ENCODE measurements at regions not wholly inside any gene's neighbourhood (a gene's known extent, or its start where the extent isn't known, plus 50 kb on each side); places are given as distances from the start of the nearest gene placed in this dataset.

- H3K4me3 ChIP-seq (ENCODE audit: low read depth, low read length): no peak overlapping the region
- no peak for TF ChIP-seq CTCF (IDR thresholded peaks at IDR 0.05; ENCODE audit: low read depth, low read length, missing control alignments)
- in situ Hi-C loops (cut with HindIII; ENCODE audit: low sequenced_read_pairs): no loop called here
- no peak for DNase-seq (ENCODE audit: low read depth)
Observed at GRCh38 chr5:67372887-67373286, 176.3 kb upstream of the CD180 start.

- in situ Hi-C loops (cut with HindIII; ENCODE audit: low sequenced_read_pairs): no loop called here
- no peak for TF ChIP-seq CTCF (IDR thresholded peaks at IDR 0.05; ENCODE audit: low read depth, low read length, missing control alignments)
- no peak overlapping the region for H3K4me3 ChIP-seq (ENCODE audit: low read depth, low read length)
- no peak for DNase-seq (ENCODE audit: low read depth)
Observed at GRCh38 chr5:67371924-67372323, 175.3 kb upstream of the CD180 start.

GRCh38 chr5:67366691-67367395, 170.2 kb upstream of the CD180 start:
- in situ Hi-C loops (cut with HindIII; ENCODE audit: low sequenced_read_pairs): no loop called here
- no peak for DNase-seq (ENCODE audit: low read depth)
- no peak for TF ChIP-seq CTCF (IDR thresholded peaks at IDR 0.05; ENCODE audit: low read depth, low read length, missing control alignments)
- no peak overlapping the region for H3K4me3 ChIP-seq (ENCODE audit: low read depth, low read length)

GRCh38 chr5:67366276-67366675, 169.7 kb upstream of the CD180 start:
- DNase-seq (ENCODE audit: low read depth): no peak
- no peak overlapping the region for H3K4me3 ChIP-seq (ENCODE audit: low read depth, low read length)
- in situ Hi-C loops (cut with HindIII; ENCODE audit: low sequenced_read_pairs): no loop called here
- TF ChIP-seq CTCF (IDR thresholded peaks at IDR 0.05; ENCODE audit: low read depth, low read length, missing control alignments): no peak

GRCh38 chr5:67364381-67364970, 167.9 kb upstream of the CD180 start:
- H3K4me3 ChIP-seq (ENCODE audit: low read depth, low read length): no peak overlapping the region
- TF ChIP-seq CTCF (IDR thresholded peaks at IDR 0.05; ENCODE audit: low read depth, low read length, missing control alignments): no peak
- in situ Hi-C loops (cut with HindIII; ENCODE audit: low sequenced_read_pairs): no loop called here
- DNase-seq (ENCODE audit: low read depth): no peak

- in situ Hi-C loops (cut with HindIII; ENCODE audit: low sequenced_read_pairs): no loop called here
- no peak for TF ChIP-seq CTCF (IDR thresholded peaks at IDR 0.05; ENCODE audit: low read depth, low read length, missing control alignments)
- no peak overlapping the region for H3K4me3 ChIP-seq (ENCODE audit: low read depth, low read length)
- no peak for DNase-seq (ENCODE audit: low read depth)
Observed at GRCh38 chr5:67363963-67364362, 167.4 kb upstream of the CD180 start.
